GM19238 (cell line): ENCODE measurements at regions not wholly inside any gene's neighbourhood (a gene's known extent, or its start where the extent isn't known, plus 50 kb on each side); places are given as distances from the start of the nearest gene placed in this dataset.

Experiments used
- DNase-seq: peaks from one replicate; pipeline ENCODE4 v3.0.0; 2011; ENCODE audit warnings: low spot score; ENCODE audit not compliant: insufficient read length

- DNase-seq, result no peak
Measured at GRCh38 chr15:35657679-35658311, 111.8 kb upstream of the DPH6 start.

DNA sequence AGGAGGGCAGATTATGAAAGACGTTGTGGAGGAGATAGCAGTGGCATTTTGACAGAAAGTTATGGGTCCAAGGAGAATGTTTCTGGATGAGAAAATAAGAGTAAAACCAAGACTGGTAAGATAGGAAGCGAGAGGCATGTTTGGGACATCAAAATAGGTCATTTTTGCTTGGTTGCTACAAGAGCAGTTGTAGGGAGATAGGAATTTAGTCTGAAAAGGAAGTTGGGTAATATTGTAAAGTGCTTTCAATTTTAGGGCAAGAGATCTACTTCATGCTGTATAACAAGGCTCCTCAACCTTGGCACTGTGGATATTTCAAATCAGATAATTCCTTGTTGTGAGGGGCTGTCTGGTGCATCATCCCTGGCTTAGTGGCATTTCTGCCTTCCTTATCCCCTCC, 118.0 kb upstream of the DPH6 start:
- no peak for DNase-seq

GRCh38 chr15:35665896-35666536, 120.1 kb upstream of the DPH6 start:
- DNase-seq, result no peak

GRCh38 chr15:35667908-35668307, 121.9 kb upstream of the DPH6 start:
- DNase-seq, result no peak

DNA sequence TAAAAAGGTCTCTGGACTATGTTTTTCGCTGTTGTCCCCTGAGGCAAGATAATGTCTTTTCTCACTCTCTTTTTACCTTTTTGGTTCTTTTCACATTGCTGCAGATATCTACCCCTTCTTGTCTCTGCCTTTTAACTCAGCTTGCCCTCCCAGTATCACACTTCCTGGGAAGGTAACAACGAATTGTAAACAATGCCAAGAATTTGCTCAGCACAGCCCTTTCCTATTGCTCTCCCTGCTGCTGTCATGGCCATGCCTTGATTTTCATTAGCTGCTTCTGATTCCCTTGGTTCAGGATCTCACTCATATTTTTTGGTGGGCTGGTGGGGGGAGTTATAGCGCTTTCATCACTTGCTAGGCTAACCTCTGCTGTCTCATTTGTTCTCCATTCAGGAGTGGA, 123.1 kb upstream of the DPH6 start:
- DNase-seq, result no peak

DNA sequence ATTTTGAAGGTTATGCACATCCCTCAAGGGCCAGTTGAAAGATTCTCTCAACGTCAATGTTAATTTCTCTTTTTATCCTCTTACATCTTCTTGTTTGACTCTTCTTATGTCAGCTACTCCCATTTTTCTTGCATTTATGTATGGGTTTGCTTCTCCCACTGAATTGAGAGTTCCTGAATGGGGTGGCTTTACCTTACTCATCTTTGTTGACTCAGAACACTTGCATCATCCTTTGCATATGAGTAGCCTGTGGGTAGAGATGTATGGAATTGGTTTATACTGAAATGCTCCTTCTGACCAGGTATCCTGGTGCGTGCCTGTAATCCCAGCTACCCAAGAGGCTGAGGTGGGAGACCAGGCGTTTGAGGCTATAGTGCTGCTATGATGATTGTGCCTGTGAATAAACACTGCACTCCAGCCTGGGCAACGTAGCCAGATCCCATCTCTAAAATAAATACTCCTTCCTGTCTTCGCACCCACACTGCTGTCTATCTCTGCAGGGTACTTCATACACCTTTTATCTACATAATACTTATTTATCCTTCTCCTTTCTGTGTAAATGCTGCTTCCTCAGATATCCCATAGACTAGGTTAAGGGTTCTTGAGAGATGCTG, 123.6 kb upstream of the DPH6 start:
- DNase-seq, result no peak

GRCh38 chr15:35671197-35671596, 125.2 kb upstream of the DPH6 start:
- no peak for DNase-seq

DNA sequence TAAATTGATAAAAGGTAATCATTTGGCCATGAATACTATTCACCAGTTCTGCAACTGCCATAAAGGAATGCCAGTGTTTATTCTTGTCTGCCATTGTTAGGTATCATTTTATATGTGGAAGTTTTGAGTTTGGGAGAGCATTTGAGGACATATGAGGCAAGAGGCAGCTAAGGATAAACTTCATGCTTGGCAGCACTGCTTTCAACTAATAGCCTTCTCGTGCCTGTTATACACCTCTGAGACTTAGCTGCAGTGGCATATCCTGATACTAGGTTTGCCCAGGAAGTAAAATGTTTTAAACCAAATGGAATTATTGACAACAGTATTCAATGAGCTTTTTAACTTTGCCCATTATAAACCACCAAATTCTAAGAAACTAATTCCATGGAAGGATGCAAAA, 126.0 kb upstream of the DPH6 start:
- DNase-seq, result no peak

GRCh38 chr15:35673093-35673684, 127.2 kb upstream of the DPH6 start:
- no peak for DNase-seq

- DNase-seq, result no peak
Measured at GRCh38 chr15:35674873-35675781, 129.2 kb upstream of the DPH6 start.

DNA sequence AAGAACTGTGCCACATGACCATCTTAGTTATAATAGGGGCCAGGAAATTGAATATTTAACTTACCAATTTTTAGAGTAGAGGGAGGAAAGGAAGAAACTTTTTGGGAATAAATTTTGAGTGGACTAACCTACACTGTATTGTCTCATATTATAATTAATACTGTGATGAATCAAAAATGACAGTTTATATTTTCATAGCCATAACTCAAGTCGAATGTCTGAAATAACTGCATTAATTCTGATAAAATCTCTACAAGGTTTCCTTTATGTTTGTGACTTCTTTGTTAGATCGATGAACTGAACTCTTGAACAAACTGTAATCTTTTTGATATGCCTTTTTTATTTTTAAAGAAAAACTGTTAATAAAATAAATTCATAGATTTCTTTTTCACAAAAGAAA, 132.8 kb upstream of the DPH6 start:
- DNase-seq, result no peak

DNA sequence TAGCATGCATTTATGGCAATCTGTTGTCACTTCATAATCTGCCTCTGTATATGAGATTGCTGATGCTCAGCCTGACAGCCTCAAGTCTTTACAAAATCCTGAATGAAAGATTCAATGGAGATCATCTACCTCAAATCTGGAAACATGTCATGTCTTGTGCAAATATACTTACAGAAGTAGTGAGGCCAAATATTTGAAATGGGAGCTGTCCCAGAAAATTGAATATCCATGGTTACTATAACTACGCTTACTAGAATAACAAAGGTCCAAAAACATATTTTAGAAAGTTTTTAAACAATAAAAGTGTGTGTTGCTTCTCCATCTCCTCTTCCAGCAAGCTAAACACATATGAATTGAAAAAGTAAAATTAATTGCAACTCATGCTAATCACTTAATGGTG, 133.2 kb upstream of the DPH6 start:
- DNase-seq, result no peak

- DNase-seq, result no peak
Measured at GRCh38 chr15:35680951-35681350, 135.0 kb upstream of the DPH6 start.

GRCh38 chr15:35686347-35686746, 140.4 kb upstream of the DPH6 start:
- DNase-seq, result no peak

GRCh38 chr15:35689266-35689665, 143.3 kb upstream of the DPH6 start:
- DNase-seq, result no peak

DNA sequence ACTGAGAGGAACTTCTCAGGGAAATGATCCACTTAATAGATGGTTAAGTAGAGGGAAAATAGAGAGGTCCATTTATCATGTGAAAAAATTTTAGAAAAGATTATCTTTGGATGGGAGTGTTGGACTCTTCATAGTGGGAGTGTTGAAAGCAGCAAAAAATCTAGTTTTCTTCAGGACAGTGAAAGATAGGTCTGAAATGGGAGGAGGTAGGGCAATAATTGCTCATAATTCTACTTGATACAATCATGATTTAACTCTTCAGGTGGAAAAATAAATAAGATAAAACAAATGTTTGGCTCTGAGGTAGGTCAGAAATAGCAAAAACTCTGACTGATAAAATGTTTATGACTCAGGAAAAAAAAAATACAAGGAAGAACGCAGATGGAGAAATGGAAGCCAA, 144.1 kb upstream of the DPH6 start:
- no peak for DNase-seq

DNA sequence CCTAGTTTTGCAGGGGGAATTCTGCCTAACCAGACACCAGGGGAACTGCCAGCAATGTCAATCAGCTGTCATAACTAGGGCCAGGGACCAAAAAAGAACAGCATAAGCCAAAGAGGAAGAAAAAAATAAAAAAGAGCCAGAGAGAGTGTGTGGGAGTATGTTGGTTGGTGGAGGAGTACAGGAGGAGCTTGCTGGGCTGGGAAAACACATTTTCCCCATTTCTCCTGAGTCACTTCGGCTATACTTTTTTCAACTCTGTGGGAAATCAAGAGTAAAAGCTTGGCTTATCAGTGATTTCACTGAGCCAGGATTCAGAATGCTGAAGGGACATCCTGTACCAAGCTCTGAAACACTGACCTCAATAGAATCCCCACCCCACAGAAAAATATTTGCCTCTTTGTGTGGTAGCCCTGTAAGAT, 144.7 kb upstream of the DPH6 start:
- DNase-seq, result no peak

GRCh38 chr15:35691173-35691761, 145.3 kb upstream of the DPH6 start:
- no peak for DNase-seq

DNA sequence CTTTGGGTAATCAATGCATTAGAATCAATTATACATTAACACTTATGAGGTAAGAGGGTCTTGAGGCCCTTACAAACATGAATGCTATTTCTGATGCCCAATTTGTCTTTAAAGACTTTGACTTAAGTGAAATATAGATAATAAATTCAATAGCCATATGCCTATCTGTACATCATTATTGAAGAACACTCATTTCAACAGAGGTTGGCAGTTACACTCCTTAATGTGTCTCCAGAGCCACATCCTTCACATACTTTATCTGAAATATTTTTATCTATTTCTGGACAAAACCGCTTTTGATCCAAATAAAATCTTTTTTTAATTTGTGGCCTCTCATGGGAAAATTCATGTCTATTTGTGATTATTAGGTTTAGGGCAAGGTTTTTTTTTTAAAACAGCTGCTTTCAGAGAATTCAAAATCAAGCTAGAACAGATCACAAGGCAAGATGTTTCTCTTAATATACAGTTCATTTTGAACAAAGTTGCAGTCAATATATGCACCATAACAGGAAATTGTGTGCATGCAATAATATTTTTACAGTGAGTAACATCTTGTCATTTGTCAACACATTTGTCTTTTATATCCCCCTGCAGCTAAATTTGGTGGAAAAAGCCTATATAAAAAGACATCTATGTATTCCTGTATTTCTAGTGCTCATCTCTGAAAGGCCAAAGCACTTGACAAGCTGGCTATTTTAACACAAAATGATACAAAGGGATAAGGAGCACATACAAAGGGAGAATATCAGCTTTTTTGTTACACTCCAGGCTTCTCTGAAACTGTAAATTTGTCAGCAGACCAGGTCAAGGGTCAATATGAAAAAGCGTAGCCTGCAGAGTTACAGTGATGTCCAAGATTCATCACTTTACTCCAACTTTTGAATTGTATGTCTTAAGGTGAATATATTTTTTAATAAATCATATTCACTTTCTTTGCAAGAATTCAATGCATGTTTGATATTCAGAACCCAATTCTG, 146.2 kb upstream of the DPH6 start:
- DNase-seq, result no peak

- DNase-seq, result no peak
Measured at GRCh38 chr15:35693286-35693685, 147.3 kb upstream of the DPH6 start.
